HG02973 (cell line): ENCODE measurements at regions not wholly inside any gene's neighbourhood (a gene's known extent, or its start where the extent isn't known, plus 50 kb on each side); places are given as distances from the start of the nearest gene placed in this dataset.
"Not testable (repeated sequence)": the region's sequence is repeated elsewhere in the genome, so short reads cannot be mapped to it uniquely, and the experiment has no call there.

Source experiments
- ATAC-seq: cut with Tn5 transposase; IDR thresholded peaks from one replicate; pipeline ENCODE4 v1.9.1; 2021; ENCODE audit warnings: moderate library complexity; ENCODE audit not compliant: unreplicated experiment

- no peak for ATAC-seq
These were observed 149.3 kb downstream of the TGFB2 start for GRCh38 chr1:218494449-218494852.

DNA sequence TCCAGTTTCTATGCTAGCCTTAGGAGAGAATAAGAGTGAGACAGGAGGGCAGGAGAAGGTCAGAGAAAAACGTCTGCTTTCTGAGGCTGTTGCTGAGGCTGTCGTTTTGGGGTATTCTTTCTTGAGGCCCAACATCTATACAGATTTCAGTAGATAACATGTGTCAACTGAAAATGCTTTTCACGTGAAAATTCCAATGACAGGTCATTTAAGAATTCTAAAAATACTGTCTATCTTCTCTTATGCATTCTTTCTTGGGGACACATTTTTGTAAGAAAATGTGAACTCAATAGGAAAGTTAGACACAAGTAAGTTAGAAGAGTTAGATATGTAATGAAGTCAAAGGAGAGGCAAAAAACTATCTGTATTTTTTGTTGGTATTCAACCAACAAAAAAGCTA, 150.8 kb downstream of the TGFB2 start:
- no peak for ATAC-seq

DNA sequence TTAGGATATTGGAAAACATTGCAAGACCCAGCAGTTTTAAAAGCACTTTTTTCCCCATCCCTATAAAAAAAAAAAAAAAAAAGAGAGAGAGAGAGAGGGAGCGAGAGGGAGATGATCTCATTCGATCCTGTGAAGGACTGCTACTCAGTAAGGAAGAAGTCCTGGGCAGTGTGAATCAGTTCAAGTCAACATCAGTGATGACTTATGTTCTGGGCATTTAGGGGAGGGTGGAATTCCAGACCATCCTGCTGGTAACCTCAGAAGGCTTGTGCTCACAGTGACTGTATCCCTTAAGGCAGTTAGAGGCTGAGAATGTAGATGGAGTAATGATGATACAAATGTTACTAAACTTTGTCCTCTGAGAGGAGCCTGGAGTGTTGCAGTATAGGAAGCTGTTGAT, 151.4 kb downstream of the TGFB2 start:
- ATAC-seq = no peak

- no peak for ATAC-seq
These were observed 153.2 kb downstream of the TGFB2 start for GRCh38 chr1:218498056-218498938.

DNA sequence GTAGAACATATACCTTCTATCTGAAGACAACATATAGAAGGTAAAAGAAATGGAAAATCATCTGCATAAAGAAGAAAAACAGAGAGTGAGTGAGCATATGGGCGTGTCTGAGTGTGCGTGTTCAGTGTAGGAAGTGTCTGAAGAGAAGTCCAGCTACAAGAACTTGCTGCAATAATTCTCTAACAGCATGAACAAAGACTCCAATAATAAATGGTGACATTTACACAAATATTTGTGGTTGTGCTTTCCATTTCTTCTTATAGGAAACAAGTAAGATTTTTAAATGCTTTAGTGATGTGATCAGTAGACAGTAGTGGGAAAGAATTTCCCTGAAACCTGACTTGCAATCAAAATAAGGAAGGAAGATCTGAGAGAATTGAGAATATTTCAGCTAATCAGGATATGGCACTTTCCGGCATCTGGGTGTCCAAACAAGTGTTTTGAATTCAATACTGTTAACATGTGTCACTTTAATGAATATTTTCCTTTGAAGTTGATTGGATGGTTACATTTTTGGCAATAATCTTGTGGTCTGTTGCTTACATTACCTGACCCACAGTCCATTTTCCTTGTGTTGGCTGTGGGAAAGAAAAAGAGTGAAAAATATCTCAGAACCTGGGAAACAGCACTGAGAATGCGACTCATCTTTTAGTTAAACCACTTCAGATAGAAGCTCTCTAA, 154.0 kb downstream of the TGFB2 start:
- no peak for ATAC-seq

DNA sequence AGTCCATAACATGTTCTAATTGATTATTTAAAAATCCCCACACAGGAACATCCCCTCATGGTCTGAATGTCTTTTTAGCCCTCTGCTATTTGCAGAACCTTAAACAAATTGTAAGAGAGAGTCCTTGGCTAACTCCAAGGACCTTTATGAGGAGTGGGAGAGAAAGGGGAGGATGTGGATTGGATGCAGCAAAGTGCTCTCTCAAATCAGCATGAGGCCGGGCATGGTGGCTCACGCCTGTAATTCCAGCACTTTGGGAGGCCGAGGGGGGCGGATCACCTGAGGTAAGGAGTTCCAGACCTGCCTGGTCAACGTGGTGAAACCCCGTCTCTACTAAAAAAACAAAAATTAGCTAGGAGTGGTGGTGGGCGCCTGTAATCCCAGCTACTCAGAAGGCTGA, 154.8 kb downstream of the TGFB2 start:
- ATAC-seq = no peak

DNA sequence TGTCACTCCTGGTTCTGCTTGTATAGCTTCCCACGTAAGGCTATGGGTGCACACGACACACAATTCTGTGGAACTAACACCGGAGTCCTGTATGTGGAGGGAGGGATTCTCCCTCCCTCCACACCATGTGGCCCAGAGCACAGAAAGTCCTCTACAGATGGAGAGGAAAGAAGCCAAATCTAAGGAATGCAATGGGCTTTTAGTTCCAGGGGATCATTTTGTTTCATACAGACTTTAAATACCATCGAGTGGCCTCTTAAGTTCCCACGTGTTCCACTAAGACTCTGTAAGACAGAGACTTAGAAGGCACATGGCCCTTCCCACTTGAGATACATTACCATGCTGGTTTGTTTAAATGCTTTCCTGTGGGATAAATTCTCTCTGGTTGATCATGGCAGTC, 156.0 kb downstream of the TGFB2 start:
- no peak for ATAC-seq

GRCh38 chr1:218502383-218502782, 157.2 kb downstream of the TGFB2 start:
- no peak for ATAC-seq

DNA sequence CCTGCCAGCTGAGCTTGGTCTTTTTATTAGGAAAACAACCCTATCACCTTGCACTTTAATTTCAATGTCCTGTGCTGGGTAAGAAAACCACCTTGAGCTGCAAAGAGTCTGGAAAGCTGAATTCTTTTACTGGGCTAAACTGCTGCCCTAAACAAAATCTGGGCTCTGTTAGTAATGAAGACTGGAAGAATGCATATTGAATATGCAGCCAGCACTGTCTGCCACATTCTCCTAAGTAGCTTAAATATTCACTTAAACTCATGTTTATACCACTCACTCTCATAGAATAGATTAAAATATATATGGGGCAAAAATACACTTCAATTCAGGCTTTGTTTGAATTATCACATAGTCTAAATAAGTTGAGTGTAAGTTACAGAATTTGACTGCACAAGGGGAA, 158.0 kb downstream of the TGFB2 start:
- no peak for ATAC-seq

- ATAC-seq = no peak
These were observed 162.3 kb downstream of the TGFB2 start for GRCh38 chr1:218507355-218508002.

DNA sequence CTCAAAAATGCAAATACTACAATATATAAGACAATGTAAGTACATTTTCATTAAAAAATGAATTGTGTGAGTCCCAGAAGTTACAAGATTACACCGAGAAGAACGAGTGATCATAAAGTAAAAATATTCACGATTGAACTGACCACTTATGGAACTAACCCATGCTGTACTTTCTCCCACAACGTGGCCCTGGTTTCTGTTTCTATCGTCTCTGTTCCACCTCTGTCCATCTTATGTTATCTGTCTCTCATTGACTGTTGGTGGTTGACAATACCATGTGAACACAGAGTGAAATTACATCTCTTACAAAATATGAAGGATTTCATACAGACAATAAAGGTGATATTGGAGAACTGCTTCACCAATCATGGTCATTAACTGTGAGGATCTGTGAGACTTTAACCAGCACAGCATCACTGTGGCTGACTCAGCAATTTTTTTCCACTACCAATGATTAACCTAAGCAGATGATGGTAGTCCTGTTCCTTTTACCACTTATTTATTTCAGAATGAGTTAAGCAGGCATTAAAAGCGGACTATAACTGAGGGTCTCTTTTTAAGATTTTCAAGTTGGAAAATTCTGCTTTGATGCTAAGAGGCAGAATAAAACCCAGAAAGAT, 165.1 kb downstream of the TGFB2 start:
- no peak for ATAC-seq

DNA sequence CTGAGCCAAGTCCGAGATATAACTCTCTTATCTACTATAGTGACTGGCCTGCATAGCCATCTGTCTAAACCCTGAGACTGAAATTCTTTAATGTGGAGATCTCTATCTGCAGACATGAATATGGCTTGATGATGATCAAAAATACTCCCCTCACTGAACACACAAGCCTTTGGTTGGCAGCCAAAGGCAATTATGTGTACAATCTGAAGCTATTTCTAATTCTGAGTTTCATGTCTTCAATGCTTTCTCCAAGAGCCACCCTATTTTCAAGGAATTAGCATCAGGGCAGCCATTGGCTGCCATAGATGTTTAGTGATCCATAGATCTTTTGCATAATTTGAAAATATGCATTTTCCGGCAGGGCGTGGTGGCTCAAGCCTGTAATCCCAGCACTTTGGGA, 168.2 kb downstream of the TGFB2 start:
- ATAC-seq = no peak

DNA sequence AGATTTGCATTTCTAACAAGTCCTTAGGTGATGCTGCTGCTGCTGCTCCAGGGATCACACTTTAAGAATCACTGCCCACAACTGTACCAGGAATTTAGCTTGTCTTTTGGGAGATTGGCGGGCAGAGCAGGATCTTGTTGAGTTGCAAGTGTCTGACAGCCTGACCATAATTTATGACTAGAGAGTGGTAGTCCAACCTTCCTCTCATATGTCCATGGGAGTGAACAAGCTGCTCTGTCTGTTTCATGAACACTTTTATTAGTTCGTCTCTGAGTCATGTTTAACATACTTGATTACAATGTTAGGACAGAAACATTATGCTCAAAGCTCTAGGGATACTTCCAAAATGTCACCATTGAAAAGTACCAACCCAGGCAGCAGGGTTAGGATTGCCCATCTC, 169.6 kb downstream of the TGFB2 start:
- ATAC-seq = no peak

DNA sequence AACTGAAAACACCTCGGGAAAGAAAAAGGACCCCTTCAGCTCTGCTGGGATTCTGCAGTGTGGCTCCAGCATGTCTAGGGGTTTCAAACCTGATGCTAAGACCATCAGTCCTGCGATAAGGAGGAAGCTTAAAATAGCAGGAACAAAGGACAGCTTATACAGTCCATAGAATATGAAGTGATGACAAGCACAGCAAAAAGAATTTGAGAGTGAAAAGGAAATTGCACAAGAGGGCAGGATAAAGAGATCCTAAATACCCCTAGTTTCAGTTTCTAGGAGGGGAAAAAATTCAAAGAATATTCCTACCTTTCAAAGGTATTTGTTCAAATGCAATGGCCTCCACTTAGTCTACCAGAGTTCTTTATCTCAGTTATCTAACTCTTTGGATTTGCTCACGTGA, 171.4 kb downstream of the TGFB2 start:
- no peak for ATAC-seq

GRCh38 chr1:218517459-218517858, 172.3 kb downstream of the TGFB2 start:
- no peak for ATAC-seq

GRCh38 chr1:218518216-218518740, 173.1 kb downstream of the TGFB2 start:
- ATAC-seq = no peak

DNA sequence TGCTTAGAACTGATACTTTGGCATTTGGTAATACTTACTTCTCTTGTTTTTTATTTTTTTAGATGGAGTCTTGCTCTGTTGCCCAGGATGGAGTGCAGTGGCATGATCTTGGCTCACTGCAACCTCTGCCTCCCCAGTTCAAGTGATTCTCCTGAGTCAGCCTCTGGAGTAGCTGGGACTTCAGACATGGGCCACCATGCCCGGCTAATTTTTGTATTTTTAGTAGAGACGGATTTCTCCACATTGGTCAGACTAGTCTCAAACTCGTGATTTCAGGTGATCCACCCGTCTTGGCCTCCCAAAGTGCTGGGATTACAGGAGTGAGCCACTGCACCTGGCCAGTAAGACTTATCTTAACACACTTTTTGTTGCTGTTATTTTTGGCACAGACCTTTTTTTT, 175.5 kb downstream of the TGFB2 start:
- not testable (repeated sequence) for ATAC-seq

DNA sequence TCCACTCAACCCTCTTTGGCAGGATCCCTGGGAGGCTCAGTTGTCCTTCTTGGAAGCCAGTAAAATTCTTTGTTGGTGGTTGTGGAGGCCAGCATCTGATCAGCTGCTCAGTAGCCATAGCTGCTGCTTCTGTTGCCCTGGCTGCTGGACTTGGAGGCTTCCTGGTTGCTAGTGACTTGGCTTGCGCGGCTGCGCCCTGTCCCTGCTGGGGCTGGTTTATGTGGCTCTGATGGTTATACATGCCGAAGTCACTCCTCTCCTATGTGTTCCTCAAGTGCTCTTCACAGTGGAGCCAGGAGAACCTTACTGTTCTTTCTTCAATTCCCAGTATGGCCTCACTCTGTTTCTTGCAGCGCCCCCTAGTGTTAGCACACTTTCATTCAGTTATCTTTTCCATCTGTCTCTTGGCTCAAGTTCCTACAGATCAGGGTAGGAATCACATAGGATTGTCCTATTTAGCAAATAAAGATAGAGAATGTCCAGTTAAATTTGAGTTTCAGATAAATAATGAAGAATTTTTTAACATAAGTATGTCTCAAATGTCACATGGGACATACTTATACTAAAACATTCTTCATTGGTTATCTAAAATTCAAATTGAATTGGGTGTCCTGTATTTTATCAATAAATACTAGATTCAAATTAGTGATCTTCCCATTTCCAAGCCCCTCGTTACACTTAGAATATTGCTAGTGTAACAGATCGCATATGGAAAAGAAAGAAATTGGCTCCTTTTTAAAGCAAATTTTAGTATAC, 176.5 kb downstream of the TGFB2 start:
- peak; percentile 73 for ATAC-seq

GRCh38 chr1:218524526-218524925, 179.4 kb downstream of the TGFB2 start:
- no peak for ATAC-seq

DNA sequence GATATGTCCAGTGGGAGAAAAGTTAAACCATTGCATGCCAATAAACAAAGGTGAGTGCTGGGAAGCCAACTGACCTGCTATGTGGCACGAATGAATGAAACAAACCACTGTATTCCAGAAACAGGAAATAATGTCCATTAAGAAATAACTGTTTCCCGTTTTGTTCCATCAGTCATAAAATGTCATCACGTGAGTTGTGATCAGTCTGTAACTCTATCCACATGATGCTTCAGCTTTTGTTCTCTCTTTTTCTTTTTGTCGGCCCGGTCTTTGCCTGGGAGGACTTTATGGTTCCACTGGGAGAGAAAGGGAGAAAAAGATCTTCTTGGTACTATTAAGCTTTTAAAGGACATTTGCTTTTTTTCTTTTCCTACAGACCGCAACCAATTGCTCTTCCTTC, 179.9 kb downstream of the TGFB2 start:
- no peak for ATAC-seq
